NCI-H2081 (cell line): ENCODE measurements at regions not wholly inside any gene's neighbourhood (a gene's known extent, or its start where the extent isn't known, plus 50 kb on each side); places are given as distances from the start of the nearest gene placed in this dataset.
"Not testable (repeated sequence)": the region's sequence is repeated elsewhere in the genome, so short reads cannot be mapped to it uniquely, and the experiment has no call there.

ENCODE experiments used
- DNase-seq, 2 experiments: peaks; one replicate each; lab custom pipeline; 2025; lab: John Stamatoyannopoulos, UW

- DNase-seq, result no peak
Observed at GRCh38 chr20:57826666-57827287, 117.0 kb upstream of the PMEPA1 start.

- DNase-seq, result no peak
Observed at GRCh38 chr20:57824909-57825308, 115.1 kb upstream of the PMEPA1 start.

GRCh38 chr20:57821935-57822334 is 112.1 kb upstream of the PMEPA1 start:
- DNase-seq, result no peak

- DNase-seq, result no peak
Observed at GRCh38 chr20:57819691-57820380, 110.0 kb upstream of the PMEPA1 start.

GRCh38 chr20:57819291-57819690 is 109.5 kb upstream of the PMEPA1 start:
- DNase-seq, result no peak

GRCh38 chr20:57818418-57819181 is 108.8 kb upstream of the PMEPA1 start:
- no peak for DNase-seq

GRCh38 chr20:57815405-57815804 is 105.6 kb upstream of the PMEPA1 start:
- DNase-seq, result no peak

- no peak for DNase-seq
Observed at GRCh38 chr20:57814529-57814928, 104.7 kb upstream of the PMEPA1 start.

- DNase-seq, result no peak
Observed at GRCh38 chr20:57813509-57814269, 103.9 kb upstream of the PMEPA1 start.

- DNase-seq, result not testable (repeated sequence)
Observed at GRCh38 chr20:57812632-57813031, 102.8 kb upstream of the PMEPA1 start.

- DNase-seq, result no peak
Observed at GRCh38 chr20:57811374-57812020, 101.7 kb upstream of the PMEPA1 start.

GRCh38 chr20:57810511-57811373 is 100.9 kb upstream of the PMEPA1 start:
- no peak for DNase-seq

- no peak for DNase-seq
Observed at GRCh38 chr20:57809661-57810172, 99.9 kb upstream of the PMEPA1 start.

GRCh38 chr20:57809149-57809548 is 99.3 kb upstream of the PMEPA1 start:
- DNase-seq, result no peak

- no peak for DNase-seq
Observed at GRCh38 chr20:57808264-57809070, 98.7 kb upstream of the PMEPA1 start.

- no peak for DNase-seq
Observed at GRCh38 chr20:57807401-57808263, 97.8 kb upstream of the PMEPA1 start.

- DNase-seq, result no peak
Observed at GRCh38 chr20:57806975-57807374, 97.2 kb upstream of the PMEPA1 start.

- no peak for DNase-seq
Observed at GRCh38 chr20:57806476-57806875, 96.7 kb upstream of the PMEPA1 start.

GRCh38 chr20:57805747-57806146 is 95.9 kb upstream of the PMEPA1 start:
- DNase-seq, result no peak
